HG02588 (cell line): ENCODE measurements at regions not wholly inside any gene's neighbourhood (a gene's known extent, or its start where the extent isn't known, plus 50 kb on each side); places are given as distances from the start of the nearest gene placed in this dataset.

Experiments
- ATAC-seq: cut with Tn5 transposase; IDR thresholded peaks from one replicate; pipeline ENCODE4 v1.9.1; 2021; ENCODE audit warnings: mild to moderate bottlenecking, moderate library complexity; ENCODE audit not compliant: unreplicated experiment

- no peak for ATAC-seq
These were observed 402.6 kb downstream of the TTLL7 start for GRCh38 chr1:83596331-83596730.

GRCh38 chr1:83593073-83593472 lies 405.9 kb downstream of the TTLL7 start:
- ATAC-seq = no peak

- ATAC-seq = no peak
These were observed 410.8 kb downstream of the TTLL7 start for GRCh38 chr1:83588140-83588539.

- ATAC-seq = no peak
These were observed 415.4 kb downstream of the TTLL7 start for GRCh38 chr1:83583351-83584014.

- ATAC-seq = no peak
These were observed 417.2 kb downstream of the TTLL7 start for GRCh38 chr1:83581747-83582146.

GRCh38 chr1:83574791-83575190 lies 424.1 kb downstream of the TTLL7 start:
- ATAC-seq = no peak

- no peak for ATAC-seq
These were observed 425.2 kb downstream of the TTLL7 start for GRCh38 chr1:83573776-83574175.

GRCh38 chr1:83571536-83571935 lies 427.4 kb downstream of the TTLL7 start:
- ATAC-seq = no peak

GRCh38 chr1:83561346-83561745 lies 437.6 kb downstream of the TTLL7 start:
- ATAC-seq = no peak

GRCh38 chr1:83559129-83559840 lies 439.6 kb downstream of the TTLL7 start:
- ATAC-seq = no peak

GRCh38 chr1:83555871-83556270 lies 443.1 kb downstream of the TTLL7 start:
- ATAC-seq = no peak

- ATAC-seq = no peak
These were observed 444.8 kb downstream of the TTLL7 start for GRCh38 chr1:83554174-83554573.

- no peak for ATAC-seq
These were observed 446.1 kb downstream of the TTLL7 start for GRCh38 chr1:83552820-83553219.

- ATAC-seq = no peak
These were observed 450.6 kb downstream of the TTLL7 start for GRCh38 chr1:83548311-83548710.

- ATAC-seq = no peak
These were observed 451.0 kb downstream of the TTLL7 start for GRCh38 chr1:83547901-83548300.

GRCh38 chr1:83546874-83547273 lies 452.1 kb downstream of the TTLL7 start:
- ATAC-seq = no peak

- no peak for ATAC-seq
These were observed 453.7 kb downstream of the TTLL7 start for GRCh38 chr1:83545066-83545862.

GRCh38 chr1:83543222-83543973 lies 455.5 kb downstream of the TTLL7 start:
- ATAC-seq = no peak

GRCh38 chr1:83531521-83532309 lies 467.2 kb downstream of the TTLL7 start:
- no peak for ATAC-seq

- ATAC-seq = no peak
These were observed 468.4 kb downstream of the TTLL7 start for GRCh38 chr1:83530506-83530905.
